Esophagus squamous epithelium (tissue), 5 donors: ENCODE measurements at regions not wholly inside any gene's neighbourhood (a gene's known extent, or its start where the extent isn't known, plus 50 kb on each side); places are given as distances from the start of the nearest gene placed in this dataset.
"Not testable (repeated sequence)": the region's sequence is repeated elsewhere in the genome, so short reads cannot be mapped to it uniquely, and the experiment has no call there.

Source experiments
- DNase-seq: peaks from one replicate; lab custom pipeline; 2025; lab: John Stamatoyannopoulos, UW
- H3K27ac ChIP-seq, 4 donors: fragments of 200-600 bp; sonication (generic); one replicate each; pipeline ENCODE4 v1.5.1; 2016 to 2019; ENCODE audit warnings: mild to moderate bottlenecking in 1 of 4
- H3K27me3 ChIP-seq, 4 donors: fragments of 200-600 bp; sonication (generic); 1 replicate in 3 of 4; 2 replicates in 1 of 4; pipeline versions ENCODE4 v1.5.1 to v1.6.0; 2017 to 2021; ENCODE audit warnings: antibody characterized with exemption in 1 of 4
- H3K36me3 ChIP-seq, 3 donors: fragments of 200-600 bp; sonication (generic); one replicate each; pipeline ENCODE4 v1.5.1; 2016 to 2019
- H3K4me1 ChIP-seq, 3 donors: fragments of 200-600 bp; sonication (generic); one replicate each; pipeline ENCODE4 v1.5.1; 2017 to 2019
- H3K4me3 ChIP-seq, 4 donors: fragments of 200-600 bp; sonication (generic); 1 replicate in 3 of 4; 2 replicates in 1 of 4; pipeline ENCODE4 v1.5.1; 2016 to 2019; ENCODE audit warnings: mild to moderate bottlenecking in 2 of 4, moderate library complexity in 1 of 4
- H3K9me3 ChIP-seq, 3 donors: fragments of 200-600 bp; sonication (generic); one replicate each; pipeline ENCODE4 v1.5.1; 2016 to 2019
- POLR2A ChIP-seq, 4 donors: fragments of 450-650 bp; IDR thresholded peaks; one replicate each; pipeline ENCODE4 v1.6.1; 2017; ENCODE audit warnings: antibody characterized with exemption in 4 of 4, mild to moderate bottlenecking in 4 of 4, moderate library complexity in 3 of 4
- WGBS, 2 donors: methylation state at CpG; one replicate each; pipeline ENCODE4 v1.1.5; 2018; 5-methylcytosine and 5-hydroxymethylcytosine counted together
- intact Hi-C: fragments of 100-400 bp; cut with DNase I; formaldehyde crosslinking; loops from one replicate; pipeline ENCODE4 v1.15.0; 2022
- TF ChIP-seq, protein P1 (sequence below), 6 experiments: fragments of 450-650 bp in 4 of 6; fragments of 200-600 bp in 2 of 6; sonication (generic) in 2 of 6; IDR thresholded peaks; one replicate each; pipeline ENCODE4 v1.5.1; 2016 to 2019; ENCODE audit warnings: antibody characterized with exemption in 6 of 6, mild to moderate bottlenecking in 4 of 6, moderate library complexity in 4 of 6
- donor health status: DM: yes; HTN: yes; CAD: no.

DNA sequence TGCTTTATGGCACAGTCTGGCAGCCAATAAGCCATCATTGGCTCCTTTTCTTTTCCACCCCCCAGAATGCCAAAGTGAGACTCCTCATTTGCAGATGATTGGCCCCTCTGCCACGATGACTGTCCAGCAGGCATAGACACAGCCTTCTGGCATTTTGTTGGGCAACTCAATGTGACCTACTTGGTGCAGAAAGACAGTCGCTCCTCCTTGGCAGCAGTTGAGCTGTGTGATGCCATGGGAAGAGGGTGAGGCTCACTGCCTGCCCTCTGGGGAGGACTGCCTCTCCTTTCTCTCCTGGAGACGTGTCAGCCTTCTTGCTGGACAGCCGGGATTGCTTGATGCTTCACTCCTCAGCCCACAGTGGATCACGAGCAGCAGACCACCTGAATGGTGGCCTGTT is 264.9 kb downstream of the C12orf75 start:
- no peak overlapping the region for H3K27ac ChIP-seq
- intact Hi-C loops: no loop called here
- no peak for DNase-seq
- H3K27me3 ChIP-seq: peaks cover 0 to 8% (median 0%) of the 10 kb centered on the region in 4 donors
- peaks cover 0 to 10% (median 2%) of the 10 kb centered on the region in 3 donors for H3K4me1 ChIP-seq
- 90% methylated on average over 4 of the region's 5 CpGs; no CpG with 5 or more reads in 1 of the 2 donors for WGBS, 2 donors
- H3K4me3 ChIP-seq: no peak overlapping the region
- no peaks in the 10 kb centered on the region for H3K9me3 ChIP-seq
- TF ChIP-seq, protein P1, sequence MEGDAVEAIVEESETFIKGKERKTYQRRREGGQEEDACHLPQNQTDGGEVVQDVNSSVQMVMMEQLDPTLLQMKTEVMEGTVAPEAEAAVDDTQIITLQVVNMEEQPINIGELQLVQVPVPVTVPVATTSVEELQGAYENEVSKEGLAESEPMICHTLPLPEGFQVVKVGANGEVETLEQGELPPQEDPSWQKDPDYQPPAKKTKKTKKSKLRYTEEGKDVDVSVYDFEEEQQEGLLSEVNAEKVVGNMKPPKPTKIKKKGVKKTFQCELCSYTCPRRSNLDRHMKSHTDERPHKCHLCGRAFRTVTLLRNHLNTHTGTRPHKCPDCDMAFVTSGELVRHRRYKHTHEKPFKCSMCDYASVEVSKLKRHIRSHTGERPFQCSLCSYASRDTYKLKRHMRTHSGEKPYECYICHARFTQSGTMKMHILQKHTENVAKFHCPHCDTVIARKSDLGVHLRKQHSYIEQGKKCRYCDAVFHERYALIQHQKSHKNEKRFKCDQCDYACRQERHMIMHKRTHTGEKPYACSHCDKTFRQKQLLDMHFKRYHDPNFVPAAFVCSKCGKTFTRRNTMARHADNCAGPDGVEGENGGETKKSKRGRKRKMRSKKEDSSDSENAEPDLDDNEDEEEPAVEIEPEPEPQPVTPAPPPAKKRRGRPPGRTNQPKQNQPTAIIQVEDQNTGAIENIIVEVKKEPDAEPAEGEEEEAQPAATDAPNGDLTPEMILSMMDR (IDR thresholded peaks at IDR 0.05): no peak
- no peaks in the 10 kb centered on the region for H3K36me3 ChIP-seq

DNA sequence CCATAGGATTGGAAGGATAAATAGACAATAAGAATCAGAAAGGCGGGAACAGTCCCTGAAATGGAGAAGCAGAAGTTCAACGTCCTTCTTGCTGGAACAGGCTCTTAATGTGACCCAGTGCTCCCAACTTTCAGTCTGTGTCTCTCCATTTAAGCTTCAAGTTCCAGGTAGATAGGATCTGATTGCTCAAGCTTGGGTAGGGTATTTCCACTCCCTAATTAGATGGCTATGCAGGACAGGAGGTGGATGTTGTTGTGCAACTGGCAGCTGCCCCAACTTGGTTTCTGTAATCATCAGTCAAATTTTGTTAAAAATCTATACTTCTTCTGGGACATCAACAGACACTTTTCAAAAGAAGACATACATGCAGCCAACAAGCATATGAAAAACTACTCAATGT is 266.2 kb downstream of the C12orf75 start:
- WGBS, 2 donors: 63 to 76% methylated on average over 2 of the region's 2 CpGs

DNA sequence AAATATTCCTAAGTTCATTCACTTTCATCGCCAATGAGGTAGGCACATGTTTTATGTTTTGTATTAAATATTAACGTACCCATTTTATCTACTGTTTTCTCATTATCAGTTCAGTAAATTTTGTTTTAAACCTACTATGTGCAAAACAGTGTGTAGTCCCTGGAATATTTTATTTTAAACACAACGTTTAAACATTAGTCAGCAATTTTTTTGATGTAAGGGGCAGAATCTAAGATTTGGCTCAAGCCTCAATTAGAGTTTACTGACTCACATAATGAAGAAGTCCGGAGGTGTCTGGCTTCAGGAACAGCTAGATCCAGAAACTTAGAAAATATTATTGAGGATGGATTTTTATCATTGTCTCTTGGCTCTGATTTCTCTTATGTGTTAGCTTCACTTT is 267.5 kb downstream of the C12orf75 start:
- Histone ChIP-seq H3K9me3 (no peaks in the 10 kb centered on the region), H3K4me1 (no peaks in the 10 kb centered on the region), H3K27ac (no peak overlapping the region), H3K36me3 (no peaks in the 10 kb centered on the region), H3K4me3 (no peak overlapping the region), H3K27me3 (peaks cover 0 to 8% (median 0%) of the 10 kb centered on the region in 4 donors)
- no peak for DNase-seq
- intact Hi-C loops: no loop called here
- TF ChIP-seq, protein P1 (IDR thresholded peaks at IDR 0.05): no peak
- TF ChIP-seq POLR2A (IDR thresholded peaks at IDR 0.05): no peak
- 65% methylated on average over 4 of the region's 4 CpGs for WGBS, 2 donors

More for the DNA sequence above, 266.2 kb downstream of the C12orf75 start:
- DNase-seq: no peak
- Histone ChIP-seq H3K36me3 (no peaks in the 10 kb centered on the region), H3K4me1 (no peaks in the 10 kb centered on the region), H3K27ac (no peak overlapping the region), H3K9me3 (no peaks in the 10 kb centered on the region), H3K27me3 (peaks cover 0 to 8% (median 0%) of the 10 kb centered on the region in 4 donors), H3K4me3 (no peak overlapping the region)
- no peak for TF ChIP-seq POLR2A (IDR thresholded peaks at IDR 0.05)
- TF ChIP-seq, protein P1 (IDR thresholded peaks at IDR 0.05): no peak
- intact Hi-C loops: no loop called here

DNA sequence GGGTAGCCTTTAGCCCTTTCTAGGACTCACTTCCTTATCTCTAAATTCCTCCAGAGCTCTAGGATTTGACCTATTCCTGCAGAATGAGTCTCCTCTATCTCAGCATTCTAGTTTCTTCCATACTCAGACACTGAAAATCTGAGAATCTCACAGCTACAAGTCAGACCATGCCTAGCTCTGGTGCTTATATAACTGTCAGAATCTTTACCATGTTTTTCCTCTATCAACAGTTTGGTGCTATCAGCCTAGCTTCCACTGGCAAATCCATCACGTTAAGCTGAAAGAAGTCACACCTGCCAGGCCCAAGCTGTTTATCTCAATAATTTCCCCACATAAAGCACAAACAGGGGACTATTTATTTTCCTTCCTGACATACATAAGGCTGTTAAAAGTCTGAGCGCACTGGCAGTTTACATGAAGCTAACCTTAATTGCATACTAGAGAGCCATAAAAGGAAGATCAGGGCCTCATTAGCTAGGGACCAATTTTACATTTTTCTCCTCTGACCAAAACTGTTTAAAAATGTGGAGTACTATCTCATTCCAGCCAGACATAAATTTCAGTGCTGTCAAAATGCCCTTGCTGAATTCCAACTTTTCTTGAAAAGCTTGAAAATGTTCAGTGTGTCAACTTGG is 270.5 kb downstream of the C12orf75 start:
- Histone ChIP-seq H3K27ac (no peak overlapping the region), H3K4me3 (no peak overlapping the region), H3K4me1 (no peaks in the 10 kb centered on the region), H3K36me3 (no peaks in the 10 kb centered on the region), H3K27me3 (peaks cover 0 to under 1% (median 0%) of the 10 kb centered on the region in 4 donors), H3K9me3 (no peaks in the 10 kb centered on the region)
- intact Hi-C loops: no loop called here
- no peak for DNase-seq
- WGBS, 2 donors: 52 to 64% methylated on average over 2 of the region's 2 CpGs
- TF ChIP-seq, protein P1 (IDR thresholded peaks at IDR 0.05): no peak
- no peak for TF ChIP-seq POLR2A (IDR thresholded peaks at IDR 0.05)

DNA sequence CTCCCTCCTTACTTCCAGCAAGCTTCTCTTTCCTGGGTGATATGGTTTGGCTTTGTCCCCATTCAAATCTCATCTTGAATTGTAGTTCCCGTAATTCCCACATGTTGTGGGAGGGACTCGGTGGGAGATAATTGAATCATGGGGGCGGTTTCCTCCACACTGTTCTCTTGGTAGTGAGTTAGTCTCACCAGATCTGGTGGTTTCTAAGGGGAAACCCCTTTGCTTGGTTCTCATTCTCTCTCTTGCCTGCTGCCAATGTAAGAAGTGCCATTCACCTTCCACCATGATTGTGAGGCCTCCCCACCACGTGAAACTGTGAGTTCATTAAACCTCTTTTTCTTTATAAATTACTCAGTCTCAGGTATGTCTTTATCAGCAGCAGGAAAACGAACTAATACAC is 271.8 kb downstream of the C12orf75 start:
- H3K9me3 ChIP-seq, H3K4me3 ChIP-seq, H3K27me3 ChIP-seq, H3K27ac ChIP-seq, H3K4me1 ChIP-seq, intact Hi-C loops, H3K36me3 ChIP-seq, DNase-seq: not testable (repeated sequence)
- WGBS, 2 donors: 65 to 77% methylated on average over 5 of the region's 5 CpGs

GRCh38 chr12:105604281-105604680 is 273.8 kb downstream of the C12orf75 start:
- intact Hi-C loops, H3K27ac ChIP-seq, H3K4me1 ChIP-seq, H3K4me3 ChIP-seq, H3K36me3 ChIP-seq, H3K9me3 ChIP-seq, H3K27me3 ChIP-seq, DNase-seq: not testable (repeated sequence)
- WGBS, 2 donors: 50 to 53% methylated on average over 1 to 2 of the region's 3 CpGs

DNA sequence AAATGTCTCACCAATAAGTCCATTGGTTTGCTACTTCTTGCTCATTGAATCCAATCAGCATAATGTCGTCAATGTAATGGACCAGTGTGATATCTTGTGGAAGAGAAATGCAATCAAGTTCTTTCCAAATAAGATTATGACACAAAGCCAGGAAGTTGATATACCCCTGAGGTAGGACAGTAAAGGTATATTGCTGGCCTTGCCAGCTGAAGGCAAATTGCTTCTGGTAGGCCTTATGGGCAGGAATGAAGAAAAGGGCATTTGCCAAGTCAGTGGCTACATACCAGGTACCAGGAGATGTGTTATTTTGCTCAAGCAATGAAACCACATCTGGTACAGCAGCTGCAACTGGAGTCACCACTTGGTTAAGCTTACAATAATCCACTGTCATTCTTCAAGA is 276.1 kb downstream of the C12orf75 start:
- H3K27me3 ChIP-seq, intact Hi-C loops, H3K4me1 ChIP-seq, DNase-seq, H3K9me3 ChIP-seq, H3K4me3 ChIP-seq, H3K27ac ChIP-seq, H3K36me3 ChIP-seq: not testable (repeated sequence)
- WGBS, 2 donors: 100% methylated on average over 1 of the region's 1 CpG

DNA sequence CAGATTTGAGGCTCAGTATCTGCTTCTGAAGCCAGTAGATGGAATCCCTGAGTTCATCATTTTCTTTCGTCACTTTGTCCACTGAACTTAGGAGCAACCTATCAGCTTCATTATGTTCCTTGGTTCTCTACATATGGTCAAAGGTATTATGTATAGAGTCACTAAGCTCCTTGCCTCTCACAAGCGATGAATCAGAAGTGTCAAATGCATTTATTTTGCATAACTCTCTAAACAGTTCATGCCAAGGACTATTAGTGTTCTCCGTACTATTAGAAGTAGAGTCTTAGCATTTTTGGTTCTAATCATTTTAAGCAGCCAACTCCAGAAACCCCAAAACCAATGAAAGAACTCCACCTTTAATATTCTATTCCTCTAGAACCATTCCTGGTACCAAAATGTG is 278.5 kb downstream of the C12orf75 start:
- H3K4me3 ChIP-seq, H3K36me3 ChIP-seq, H3K9me3 ChIP-seq, H3K27me3 ChIP-seq, intact Hi-C loops, DNase-seq, H3K4me1 ChIP-seq, H3K27ac ChIP-seq: not testable (repeated sequence)
- WGBS, 2 donors: 83 to 90% methylated on average over 3 of the region's 3 CpGs
